ENCODE measurements at regions not wholly inside any gene's neighbourhood (a gene's known extent, or its start where the extent isn't known, plus 50 kb on each side); places are given as distances from the start of the nearest gene placed in this dataset.

- TF ChIP-seq POLR2AphosphoS5 (IDR thresholded peaks at IDR 0.05; ENCODE audit: low read depth) (no peak), GABPA (IDR thresholded peaks at IDR 0.05; ENCODE audit: low read depth) (no peak)
- TF ChIP-seq, protein P1, sequence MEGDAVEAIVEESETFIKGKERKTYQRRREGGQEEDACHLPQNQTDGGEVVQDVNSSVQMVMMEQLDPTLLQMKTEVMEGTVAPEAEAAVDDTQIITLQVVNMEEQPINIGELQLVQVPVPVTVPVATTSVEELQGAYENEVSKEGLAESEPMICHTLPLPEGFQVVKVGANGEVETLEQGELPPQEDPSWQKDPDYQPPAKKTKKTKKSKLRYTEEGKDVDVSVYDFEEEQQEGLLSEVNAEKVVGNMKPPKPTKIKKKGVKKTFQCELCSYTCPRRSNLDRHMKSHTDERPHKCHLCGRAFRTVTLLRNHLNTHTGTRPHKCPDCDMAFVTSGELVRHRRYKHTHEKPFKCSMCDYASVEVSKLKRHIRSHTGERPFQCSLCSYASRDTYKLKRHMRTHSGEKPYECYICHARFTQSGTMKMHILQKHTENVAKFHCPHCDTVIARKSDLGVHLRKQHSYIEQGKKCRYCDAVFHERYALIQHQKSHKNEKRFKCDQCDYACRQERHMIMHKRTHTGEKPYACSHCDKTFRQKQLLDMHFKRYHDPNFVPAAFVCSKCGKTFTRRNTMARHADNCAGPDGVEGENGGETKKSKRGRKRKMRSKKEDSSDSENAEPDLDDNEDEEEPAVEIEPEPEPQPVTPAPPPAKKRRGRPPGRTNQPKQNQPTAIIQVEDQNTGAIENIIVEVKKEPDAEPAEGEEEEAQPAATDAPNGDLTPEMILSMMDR (IDR thresholded peaks at IDR 0.05; ENCODE audit: insufficient read depth, low read length): no peak
- TF ChIP-seq, protein P2, sequence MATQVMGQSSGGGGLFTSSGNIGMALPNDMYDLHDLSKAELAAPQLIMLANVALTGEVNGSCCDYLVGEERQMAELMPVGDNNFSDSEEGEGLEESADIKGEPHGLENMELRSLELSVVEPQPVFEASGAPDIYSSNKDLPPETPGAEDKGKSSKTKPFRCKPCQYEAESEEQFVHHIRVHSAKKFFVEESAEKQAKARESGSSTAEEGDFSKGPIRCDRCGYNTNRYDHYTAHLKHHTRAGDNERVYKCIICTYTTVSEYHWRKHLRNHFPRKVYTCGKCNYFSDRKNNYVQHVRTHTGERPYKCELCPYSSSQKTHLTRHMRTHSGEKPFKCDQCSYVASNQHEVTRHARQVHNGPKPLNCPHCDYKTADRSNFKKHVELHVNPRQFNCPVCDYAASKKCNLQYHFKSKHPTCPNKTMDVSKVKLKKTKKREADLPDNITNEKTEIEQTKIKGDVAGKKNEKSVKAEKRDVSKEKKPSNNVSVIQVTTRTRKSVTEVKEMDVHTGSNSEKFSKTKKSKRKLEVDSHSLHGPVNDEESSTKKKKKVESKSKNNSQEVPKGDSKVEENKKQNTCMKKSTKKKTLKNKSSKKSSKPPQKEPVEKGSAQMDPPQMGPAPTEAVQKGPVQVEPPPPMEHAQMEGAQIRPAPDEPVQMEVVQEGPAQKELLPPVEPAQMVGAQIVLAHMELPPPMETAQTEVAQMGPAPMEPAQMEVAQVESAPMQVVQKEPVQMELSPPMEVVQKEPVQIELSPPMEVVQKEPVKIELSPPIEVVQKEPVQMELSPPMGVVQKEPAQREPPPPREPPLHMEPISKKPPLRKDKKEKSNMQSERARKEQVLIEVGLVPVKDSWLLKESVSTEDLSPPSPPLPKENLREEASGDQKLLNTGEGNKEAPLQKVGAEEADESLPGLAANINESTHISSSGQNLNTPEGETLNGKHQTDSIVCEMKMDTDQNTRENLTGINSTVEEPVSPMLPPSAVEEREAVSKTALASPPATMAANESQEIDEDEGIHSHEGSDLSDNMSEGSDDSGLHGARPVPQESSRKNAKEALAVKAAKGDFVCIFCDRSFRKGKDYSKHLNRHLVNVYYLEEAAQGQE (IDR thresholded peaks at IDR 0.05; ENCODE audit: insufficient replicate concordance, low read depth): no peak
These were observed 91.3 kb downstream of the EDNRB start for GRCh38 chr13:77827332-77827731.

Data from HL-60 (cell line).